ENCODE measurements at regions not wholly inside any gene's neighbourhood (a gene's known extent, or its start where the extent isn't known, plus 50 kb on each side); places are given as distances from the start of the nearest gene placed in this dataset.

- FAIRE-seq (no peak), DNase-seq (ENCODE audit: low read depth) (no peak)
- no peaks in the 10 kb centered on the region for H3K36me3 ChIP-seq (ENCODE audit: control insufficient read depth, insufficient read depth, low read length)
- H3K4me3 ChIP-seq (ENCODE audit: low read depth, low read length): no peak overlapping the region
- TF ChIP-seq CTCF (IDR thresholded peaks at IDR 0.05; ENCODE audit: insufficient read depth, low read length, severe bottlenecking): no peak
- H3K27me3 ChIP-seq (ENCODE audit: control insufficient read depth, insufficient read depth, low read length): no peaks in the 10 kb centered on the region
Observed at GRCh38 chr13:63421123-63421522, 2005.5 kb upstream of the PCDH20 start.

GRCh38 chr13:63420685-63421084 lies 2005.0 kb upstream of the PCDH20 start:
- no peaks in the 10 kb centered on the region for H3K27me3 ChIP-seq (ENCODE audit: control insufficient read depth, insufficient read depth, low read length)
- DNase-seq (ENCODE audit: low read depth): no peak
- H3K4me3 ChIP-seq (ENCODE audit: low read depth, low read length): no peak overlapping the region
- TF ChIP-seq CTCF (IDR thresholded peaks at IDR 0.05; ENCODE audit: insufficient read depth, low read length, severe bottlenecking): no peak
- FAIRE-seq: no peak
- H3K36me3 ChIP-seq (ENCODE audit: control insufficient read depth, insufficient read depth, low read length): no peaks in the 10 kb centered on the region

GRCh38 chr13:63414247-63414646 lies 1998.6 kb upstream of the PCDH20 start:
- Histone ChIP-seq H3K4me3 (ENCODE audit: low read depth, low read length) (no peak overlapping the region), H3K36me3 (ENCODE audit: control insufficient read depth, insufficient read depth, low read length) (no peaks in the 10 kb centered on the region), H3K27me3 (ENCODE audit: control insufficient read depth, insufficient read depth, low read length) (no peaks in the 10 kb centered on the region)
- TF ChIP-seq CTCF (IDR thresholded peaks at IDR 0.05; ENCODE audit: insufficient read depth, low read length, severe bottlenecking): no peak
- FAIRE-seq (no peak), DNase-seq (ENCODE audit: low read depth) (no peak)

GRCh38 chr13:63409791-63410351 lies 1994.2 kb upstream of the PCDH20 start:
- Histone ChIP-seq H3K27me3 (ENCODE audit: control insufficient read depth, insufficient read depth, low read length) (no peaks in the 10 kb centered on the region), H3K36me3 (ENCODE audit: control insufficient read depth, insufficient read depth, low read length) (no peaks in the 10 kb centered on the region), H3K4me3 (ENCODE audit: low read depth, low read length) (no peak overlapping the region)
- TF ChIP-seq CTCF (IDR thresholded peaks at IDR 0.05; ENCODE audit: insufficient read depth, low read length, severe bottlenecking): no peak
- no peak for DNase-seq (ENCODE audit: low read depth)
- FAIRE-seq: no peak

- Histone ChIP-seq H3K4me3 (ENCODE audit: low read depth, low read length) (no peak overlapping the region), H3K36me3 (ENCODE audit: control insufficient read depth, insufficient read depth, low read length) (no peaks in the 10 kb centered on the region), H3K27me3 (ENCODE audit: control insufficient read depth, insufficient read depth, low read length) (no peaks in the 10 kb centered on the region)
- no peak for FAIRE-seq
- TF ChIP-seq CTCF (IDR thresholded peaks at IDR 0.05; ENCODE audit: insufficient read depth, low read length, severe bottlenecking): no peak
- no peak for DNase-seq (ENCODE audit: low read depth)
Observed at GRCh38 chr13:63408331-63409189, 1992.9 kb upstream of the PCDH20 start.
